GM12892 (cell line): ENCODE measurements at regions not wholly inside any gene's neighbourhood (a gene's known extent, or its start where the extent isn't known, plus 50 kb on each side); places are given as distances from the start of the nearest gene placed in this dataset.

ENCODE experiments used
- POLR2A ChIP-seq: IDR thresholded peaks from 2 replicates; pipeline ENCODE4 v1.6.1; 2011; ENCODE audit warnings: low read depth, low read length, control low read depth
- POLR2AphosphoS5 ChIP-seq: IDR thresholded peaks from 2 replicates; pipeline ENCODE4 v1.6.1; 2011; ENCODE audit warnings: low read depth, low read length, control low read depth
- TAF1 ChIP-seq: IDR thresholded peaks from 2 replicates; pipeline ENCODE4 v1.6.1; 2011; ENCODE audit warnings: low read depth, mild to moderate bottlenecking, control low read depth, low read length, borderline replicate concordance

GRCh38 chr14:75361041-75361440 is 66.8 kb upstream of the JDP2 start:
- TF ChIP-seq POLR2A (no peak), POLR2AphosphoS5 (no peak), TAF1 (no peak)
